ENCODE measurements at regions not wholly inside any gene's neighbourhood (a gene's known extent, or its start where the extent isn't known, plus 50 kb on each side); places are given as distances from the start of the nearest gene placed in this dataset.

- TF ChIP-seq CTCF (IDR thresholded peaks at IDR 0.05) (no peak), ZFX (IDR thresholded peaks at IDR 0.05; ENCODE audit: borderline replicate concordance) (no peak)
Observed at GRCh38 chr2:220309215-220309614, 681.8 kb downstream of the SLC4A3 start.

Data from 22Rv1 (cell line).